ENCODE measurements at regions not wholly inside any gene's neighbourhood (a gene's known extent, or its start where the extent isn't known, plus 50 kb on each side); places are given as distances from the start of the nearest gene placed in this dataset.

- TF ChIP-seq RFX5 (IDR thresholded peaks at IDR 0.05; ENCODE audit: low read depth, low read length), result no peak
- no peak for TF ChIP-seq POLR2A (IDR thresholded peaks at IDR 0.05; ENCODE audit: low read depth, low read length)
- no peak for TF ChIP-seq CTCF (conservative IDR thresholded peaks at IDR 0.05; ENCODE audit: low read depth, low read length)
- TF ChIP-seq MAFK (IDR thresholded peaks at IDR 0.05; ENCODE audit: low read depth, low read length), result no peak
- no peak for TF ChIP-seq FOS (IDR thresholded peaks at IDR 0.05; ENCODE audit: low read depth, low read length)
Measured at GRCh38 chrX:781224-782204, 150.9 kb downstream of the SHOX start.
